Spleen (tissue), 3 donors: ENCODE measurements at regions not wholly inside any gene's neighbourhood (a gene's known extent, or its start where the extent isn't known, plus 50 kb on each side); places are given as distances from the start of the nearest gene placed in this dataset.

Experiments used
- POLR2A ChIP-seq, 3 donors: fragments of 450-650 bp; IDR thresholded peaks; one replicate each; pipeline ENCODE4 v1.5.1; 2017; ENCODE audit warnings: antibody characterized with exemption in 3 of 3, mild to moderate bottlenecking in 1 of 3
- POLR2AphosphoS5 ChIP-seq, 3 donors: sonication (generic); formaldehyde crosslinking; IDR thresholded peaks; one replicate each; pipeline ENCODE4 v1.5.1; 2017; ENCODE audit warnings: antibody characterized with exemption in 3 of 3

GRCh38 chr3:75265897-75266296, 398.2 kb upstream of the FRG2C start:
- TF ChIP-seq POLR2A (IDR thresholded peaks at IDR 0.05) (no peak), POLR2AphosphoS5 (IDR thresholded peaks at IDR 0.05) (no peak)
